IMR-90 (cell line): ENCODE measurements at regions not wholly inside any gene's neighbourhood (a gene's known extent, or its start where the extent isn't known, plus 50 kb on each side); places are given as distances from the start of the nearest gene placed in this dataset.

Source experiments
- ATAC-seq: fragments of 200-7000 bp; cut with Tn5 transposase; 2 replicates; pipeline ENCODE4 v1.9.1; 2020; ENCODE audit warnings: low read depth, mild to moderate bottlenecking, moderate library complexity
- BruUV-seq: library from RNA; stranded (reverse); fragments of 400-500 nt; replicated peaks from 2 replicates; lab custom pipeline; 2021; lab: Mats Ljungman, UMichigan
- CTCF ChIA-PET: fragments of 300-600 bp; formaldehyde crosslinking; extraction: SDS; loops from one replicate; lab custom pipeline; 2021; ENCODE audit warnings: antibody characterized with exemption; lab: Yijun Ruan, JAX
- POLR2A ChIA-PET: fragments of 300-600 bp; sonication (Branson Sonifier 250); formaldehyde crosslinking; loops from one replicate; lab custom pipeline; 2022; ENCODE audit warnings: antibody characterized with exemption; ENCODE audit not compliant: unreplicated experiment; lab: Charles Lee
- DNase-seq: peaks from one replicate; pipeline ENCODE4 v3.0.0; 2013
- H2AFZ ChIP-seq: replicated peaks from 2 replicates; pipeline ENCODE3; 2013; ENCODE audit warnings: low read length, mild to moderate bottlenecking; ENCODE audit not compliant: poor library complexity
- H2AK5ac ChIP-seq: 2 replicates; pipeline ENCODE4 v1.6.1; 2013; ENCODE audit warnings: low read depth, low read length, inconsistent platforms
- H2AK9ac ChIP-seq: replicated peaks from 2 replicates; pipeline ENCODE3; 2013; ENCODE audit warnings: mild to moderate bottlenecking, low read depth, low read length, moderate library complexity; ENCODE audit not compliant: poor library complexity
- H2BK120ac ChIP-seq: 2 replicates; pipeline ENCODE4 v1.6.1; 2013; ENCODE audit warnings: low read depth, low read length, inconsistent platforms
- H2BK15ac ChIP-seq: 3 replicates; pipeline ENCODE4 v1.6.1; 2013; ENCODE audit warnings: low read depth, low read length, inconsistent platforms
- H2BK20ac ChIP-seq: 2 replicates; pipeline ENCODE4 v1.6.1; 2013; ENCODE audit warnings: low read depth, mild to moderate bottlenecking, inconsistent platforms, low read length, moderate library complexity
- H2BK5ac ChIP-seq: 2 replicates; pipeline ENCODE4 v1.6.1; 2013; ENCODE audit warnings: mild to moderate bottlenecking, low read depth, low read length, inconsistent platforms; ENCODE audit not compliant: poor library complexity, severe bottlenecking
- H3K14ac ChIP-seq: replicated peaks from 2 replicates; pipeline ENCODE4 v1.6.1; 2013; ENCODE audit warnings: low read depth, low read length, inconsistent platforms
- H3K18ac ChIP-seq: 2 replicates; pipeline ENCODE4 v1.6.1; 2013; ENCODE audit warnings: low read depth, low read length, control low read depth
- H3K23ac ChIP-seq: 2 replicates; pipeline ENCODE4 v1.6.1; 2013; ENCODE audit warnings: low read depth, low read length, inconsistent platforms
- H3K27ac ChIP-seq: 2 replicates; pipeline ENCODE4 v1.5.1; 2013; ENCODE audit warnings: mild to moderate bottlenecking, control low read depth, low read length; ENCODE audit not compliant: insufficient read depth
- H3K27me3 ChIP-seq: 2 replicates; pipeline ENCODE4 v1.6.1; 2013; ENCODE audit warnings: low read length; ENCODE audit not compliant: control insufficient read depth, insufficient read depth
- H3K36me3 ChIP-seq: 2 replicates; pipeline ENCODE4 v1.6.1; 2013; ENCODE audit warnings: low read length, mixed read lengths; ENCODE audit not compliant: control insufficient read depth, insufficient read depth
- H3K4ac ChIP-seq: 2 replicates; pipeline ENCODE4 v1.6.1; 2013; ENCODE audit warnings: low read depth, low read length, inconsistent platforms
- H3K4me1 ChIP-seq: 2 replicates; pipeline ENCODE4 v1.6.1; 2013; ENCODE audit warnings: low read length, mixed read lengths; ENCODE audit not compliant: control insufficient read depth, insufficient read depth
- H3K4me2 ChIP-seq: 2 replicates; pipeline ENCODE4 v1.6.1; 2013; ENCODE audit warnings: low read depth, mild to moderate bottlenecking, control low read depth, low read length, moderate library complexity
- H3K4me3 ChIP-seq: 2 replicates; pipeline ENCODE4 v1.5.1; 2013; ENCODE audit warnings: low read depth, mild to moderate bottlenecking, control low read depth, low read length, moderate library complexity; ENCODE audit not compliant: insufficient read depth
- H3K56ac ChIP-seq: 2 replicates; pipeline ENCODE4 v1.6.1; 2013; ENCODE audit warnings: low read length, inconsistent platforms; ENCODE audit not compliant: insufficient read depth; ENCODE audit errors: extremely low read depth
- H3K79me1 ChIP-seq, 2 experiments: 2 replicates each; pipeline ENCODE4 v1.6.1; 2013; ENCODE audit warnings: low read length in 2 of 2, inconsistent platforms in 1 of 2, low read depth in 1 of 2
- H3K9ac ChIP-seq: 2 replicates; pipeline ENCODE4 v1.6.1; 2013; ENCODE audit warnings: low read depth, low read length, control low read depth
- H3K9me1 ChIP-seq: 2 replicates; pipeline ENCODE4 v1.6.1; 2013; ENCODE audit warnings: low read length, inconsistent platforms; ENCODE audit not compliant: insufficient read depth
- H3K9me3 ChIP-seq: 2 replicates; pipeline ENCODE4 v1.6.1; 2013; ENCODE audit warnings: low read length; ENCODE audit not compliant: control insufficient read depth, insufficient read depth
- H4K20me1 ChIP-seq: 2 replicates; pipeline ENCODE4 v1.6.1; 2013; ENCODE audit warnings: low read length, inconsistent platforms; ENCODE audit not compliant: insufficient read depth
- H4K5ac ChIP-seq: 2 replicates; pipeline ENCODE4 v1.6.1; 2013; ENCODE audit warnings: mild to moderate bottlenecking, low read depth, low read length, control low read depth
- H4K8ac ChIP-seq, 2 experiments: 2 replicates each; pipeline ENCODE4 v1.6.1; 2013; ENCODE audit warnings: low read depth in 2 of 2, low read length in 2 of 2, control low read depth in 1 of 2, inconsistent platforms in 1 of 2
- H4K91ac ChIP-seq: 2 replicates; pipeline ENCODE4 v1.6.1; 2013; ENCODE audit warnings: low read depth, low read length, inconsistent platforms; ENCODE audit not compliant: insufficient read depth
- CEBPB ChIP-seq: IDR thresholded peaks from 2 replicates; pipeline ENCODE4 v1.6.1; 2012; ENCODE audit warnings: low read depth, low read length, improper control_type of control experiment
- FOS ChIP-seq: fragments of 150-350 bp; IDR thresholded peaks from 2 replicates; pipeline ENCODE4 v1.6.1; 2016; ENCODE audit warnings: low read depth, low read length
- RCOR1 ChIP-seq: IDR thresholded peaks from 2 replicates; pipeline ENCODE4 v1.6.1; 2012; ENCODE audit warnings: mild to moderate bottlenecking, low read length, improper control_type of control experiment; ENCODE audit not compliant: insufficient replicate concordance
- WGBS, 2 experiments: methylation state at CpG; one replicate each; pipeline versions ENCODE4 v1.1.5 to v1.1.7; 2013; ENCODE audit warnings: missing lambda C conversion rate in 2 of 2; ENCODE audit not compliant: insufficient read length in 1 of 2; ENCODE audit errors: extremely low coverage in 2 of 2; 5-methylcytosine and 5-hydroxymethylcytosine counted together
- dilution Hi-C: fragments of 300-500 bp; cut with HindIII; formaldehyde crosslinking; loops from one replicate; pipeline ENCODE4 v1.14.3; 2018; ENCODE audit warnings: low sequenced_read_pairs; ENCODE audit not compliant: unreplicated experiment
- in situ Hi-C: fragments of 300-500 bp; cut with MboI; formaldehyde crosslinking; loops from 3 replicates; pipeline ENCODE4 v1.14.3; 2019; ENCODE audit warnings: low sequenced_read_pairs, inconsistent platforms, mixed read lengths
- intact Hi-C: fragments of 100-400 bp; cut with micrococcal nuclease; formaldehyde crosslinking; loops from 2 replicates; pipeline ENCODE4 v1.10.0; 2022

DNA sequence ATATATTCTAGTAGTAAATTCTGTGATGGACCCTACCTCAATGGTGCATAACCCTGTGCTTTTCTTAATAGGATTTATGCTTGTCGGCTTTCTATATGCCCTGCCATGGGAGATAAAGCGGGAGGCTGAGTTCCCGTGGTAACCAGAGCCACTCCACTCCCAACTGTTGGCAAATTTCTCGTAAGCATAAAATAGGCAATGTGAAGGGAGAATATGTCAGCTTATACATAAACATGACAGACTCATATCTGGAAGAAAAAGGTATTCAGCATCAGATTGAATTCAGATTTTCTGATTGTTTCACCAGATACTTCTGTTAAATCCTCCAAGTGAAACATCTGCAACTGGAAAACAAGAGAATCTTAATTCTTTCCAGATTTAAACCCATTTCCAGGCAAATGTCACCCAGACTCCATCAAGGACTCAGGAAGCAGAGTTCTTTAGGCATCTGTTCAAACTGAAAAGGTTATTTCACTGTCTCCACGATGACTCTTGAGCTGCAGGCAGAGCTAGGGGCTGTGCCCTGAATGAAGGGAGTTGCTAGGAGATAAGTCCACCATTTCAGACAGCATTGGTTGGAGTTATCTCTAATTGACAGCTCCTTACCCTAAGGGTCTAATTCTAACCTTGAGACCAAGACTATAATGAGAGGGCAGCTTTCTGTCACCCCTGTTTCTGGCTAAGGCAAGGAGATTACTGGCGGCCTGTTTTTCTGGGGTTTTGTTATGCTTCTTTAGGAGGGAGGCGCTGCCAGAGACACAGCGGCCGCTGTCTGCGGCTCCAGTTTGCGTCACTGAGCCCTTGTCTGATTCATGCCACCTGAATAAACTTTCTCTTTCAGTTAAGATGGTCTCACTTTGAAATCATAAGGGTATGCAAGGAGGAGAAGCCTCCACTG is 381.3 kb downstream of the SOX11 start:
- TF ChIP-seq FOS: 0 out of 2 replicates have a peak, but pooled peaks have one; percentile 20
- TF ChIP-seq RCOR1: no peak
- peak; percentile 29; the same call in 1 of the 2 replicates for TF ChIP-seq CEBPB
- Histone ChIP-seq H2BK120ac (no peak overlapping the region), H3K79me1 (no peaks in the 10 kb centered on the region), H3K23ac (no peak overlapping the region), H3K27me3 (no peaks in the 10 kb centered on the region), H2AK5ac (no peak overlapping the region), H4K91ac (no peak overlapping the region), H3K9ac (peak overlapping the region; percentile 7; the same call in 1 of the 2 replicates), H3K27ac (peak overlapping the region; percentile 57; the same call in 1 of the 2 replicates), H4K20me1 (no peaks in the 10 kb centered on the region), H3K4me3 (no peak overlapping the region), H3K14ac (no peak overlapping the region), H2BK5ac (no peak overlapping the region), H4K8ac (no peak overlapping the region; a peak in 1 of 4 replicates), H3K4ac (no peak overlapping the region), H3K56ac (no peak overlapping the region), H3K36me3 (no peaks in the 10 kb centered on the region), H2AFZ (no peak overlapping the region), H4K5ac (peak overlapping the region; percentile 8; the same call in 1 of the 2 replicates), H3K18ac (peak overlapping the region; percentile 36), H2AK9ac (no peak overlapping the region), H3K9me1 (no peaks in the 10 kb centered on the region), H2BK20ac (no peak overlapping the region), H3K4me1 (peaks cover 9% of the 10 kb centered on the region; the same call in 1 of the 2 replicates), H3K4me2 (peak overlapping the region; percentile 65), H2BK15ac (no peak overlapping the region), H3K9me3 (no peaks in the 10 kb centered on the region)
- peak; percentile 86 for ATAC-seq
- POLR2A ChIA-PET: no interaction called here
- dilution Hi-C loops: no loop called here
- CTCF ChIA-PET: no interaction called here
- BruUV-seq: no TSS peak
- in situ Hi-C loops: no loop called here
- intact Hi-C loops: no loop called here
- peak; percentile 74 for DNase-seq
- no CpG with 5 or more reads among the region's 11 CpGs for WGBS, 2 experiments
